ENCODE measurements at regions not wholly inside any gene's neighbourhood (a gene's known extent, or its start where the extent isn't known, plus 50 kb on each side); places are given as distances from the start of the nearest gene placed in this dataset.

DNA sequence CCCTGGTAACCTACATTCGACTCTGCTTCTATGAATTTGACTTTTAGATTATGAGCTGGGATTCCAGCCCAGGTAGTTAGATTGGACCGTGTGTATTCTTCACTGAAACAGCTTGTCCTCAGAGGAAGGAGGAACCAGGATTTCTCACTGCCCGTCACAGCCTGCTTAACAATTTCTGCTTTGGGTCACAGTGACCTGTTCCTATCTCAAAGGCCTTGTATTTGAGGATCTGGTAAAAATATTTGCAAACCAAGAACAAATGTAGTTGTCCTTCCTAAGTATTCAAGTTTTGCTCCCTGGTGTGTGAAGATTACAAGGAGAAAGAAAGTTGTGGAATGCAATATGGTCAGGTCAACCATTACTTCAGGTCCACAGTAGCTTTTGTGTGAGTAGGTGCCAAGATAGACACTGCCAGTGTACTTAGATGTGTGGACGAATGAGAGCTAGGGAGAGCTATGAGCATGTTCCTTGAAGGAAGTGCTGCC lies 55.1 kb downstream of the KIF4B start:
- intact Hi-C loops (cut with DNase I): no loop called here
- ATAC-seq: no peak

DNA sequence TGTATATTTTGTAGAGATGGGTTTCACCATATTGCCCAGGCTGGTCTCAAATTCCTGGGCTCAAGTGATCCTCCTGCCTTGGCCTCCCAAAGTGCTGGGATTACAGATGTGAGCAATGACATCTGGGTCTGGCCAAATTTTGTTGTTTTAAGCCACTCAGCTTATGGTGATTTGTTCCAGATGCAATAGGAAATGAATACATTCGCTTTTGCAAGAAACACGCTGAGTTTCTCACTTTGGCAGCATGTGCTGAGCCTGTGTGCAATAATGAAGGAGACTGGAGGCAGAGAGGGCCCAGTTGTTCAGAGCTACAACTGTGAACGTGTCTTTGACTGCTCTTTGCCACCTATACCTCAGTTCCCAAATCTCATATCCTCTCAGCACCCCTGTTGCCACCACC lies 56.4 kb downstream of the KIF4B start:
- ATAC-seq (no peak), DNase-seq (no peak)
- intact Hi-C loops (cut with DNase I): no loop called here

More for the DNA sequence above, 55.1 kb downstream of the KIF4B start:
- no peak for DNase-seq

DNA sequence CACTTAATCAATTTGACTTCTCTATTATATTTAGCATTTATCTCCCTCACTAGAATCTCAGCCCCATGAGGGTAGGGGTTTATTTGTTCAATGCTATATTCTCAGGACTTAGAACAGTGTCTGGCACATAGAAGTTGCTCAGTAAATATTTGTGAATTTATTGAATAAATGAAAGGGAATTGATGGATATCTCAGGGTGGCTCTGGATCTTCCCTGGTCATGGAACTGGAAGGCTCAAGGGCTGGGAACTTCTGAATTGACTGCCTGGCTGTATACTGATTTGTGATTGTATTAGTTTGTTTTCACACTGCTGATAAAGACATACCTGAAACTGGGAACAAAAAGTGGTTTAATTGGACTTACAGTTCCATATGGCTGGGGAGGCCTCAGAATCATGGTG lies 57.2 kb downstream of the KIF4B start:
- DNase-seq: no peak
- intact Hi-C loops (cut with DNase I): no loop called here
- ATAC-seq: no peak

DNA sequence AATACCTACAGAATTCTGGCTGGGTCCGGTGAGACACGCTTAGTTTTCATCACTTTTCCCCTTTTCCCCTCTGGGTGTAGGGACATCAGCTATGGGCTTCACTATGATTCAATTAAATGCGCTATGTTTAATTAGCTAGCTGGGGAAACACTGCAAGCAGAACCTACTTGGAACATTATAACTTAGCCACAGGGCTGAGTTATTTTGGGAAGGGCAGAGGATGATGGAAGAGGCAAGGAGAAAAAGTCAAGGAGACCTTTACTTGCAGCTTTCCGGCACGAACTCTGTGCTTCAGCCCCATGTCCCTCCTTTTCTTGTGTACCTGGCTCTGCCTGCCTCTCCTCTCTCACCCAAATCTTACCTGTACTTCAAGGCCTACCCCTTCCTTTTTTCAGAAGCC lies 62.8 kb downstream of the KIF4B start:
- ATAC-seq: no peak
- intact Hi-C loops (cut with DNase I): no loop called here

DNA sequence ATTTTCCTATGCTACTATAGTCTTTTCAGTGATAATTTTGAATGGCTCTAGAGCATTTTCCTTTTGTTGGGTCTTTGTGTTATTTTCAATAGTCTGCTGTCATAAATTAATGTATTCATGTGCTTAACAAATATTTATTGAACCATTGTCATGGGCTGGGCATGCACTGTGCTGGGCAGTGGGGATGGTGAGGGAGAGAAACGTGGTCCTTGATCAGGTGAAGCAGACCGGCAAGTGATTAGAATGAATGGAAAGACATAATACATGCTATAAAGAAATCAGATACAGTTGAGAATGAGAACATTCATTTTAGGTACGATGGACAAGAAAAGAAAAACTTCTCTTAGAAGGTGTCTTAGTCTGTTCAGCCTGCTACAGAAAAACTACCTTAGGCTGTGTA lies 66.1 kb downstream of the KIF4B start:
- no peak for DNase-seq
- no peak for ATAC-seq

More for the DNA sequence above, 62.8 kb downstream of the KIF4B start:
- DNase-seq: no peak

DNA sequence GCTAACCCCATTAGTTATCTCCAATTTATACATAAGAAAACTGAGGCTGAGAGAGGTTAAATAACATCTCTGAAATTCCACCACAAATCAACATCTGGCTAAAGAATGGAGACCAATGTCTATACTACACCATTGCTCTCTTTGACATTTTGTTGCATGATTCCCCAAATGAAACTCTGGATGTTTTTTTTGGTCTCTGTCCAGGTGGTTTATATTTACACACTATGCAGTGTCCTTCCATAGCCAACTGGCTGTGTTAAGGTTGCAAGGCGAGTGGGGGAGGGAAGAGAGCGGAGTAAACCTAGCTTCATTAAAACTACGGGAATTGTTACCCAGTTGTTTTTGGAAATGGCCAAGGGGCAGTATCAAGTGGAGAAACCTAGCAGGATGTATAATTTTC lies 67.2 kb downstream of the KIF4B start:
- ATAC-seq: no peak
- no peak for DNase-seq
- intact Hi-C loops (cut with DNase I): no loop called here

More for the DNA sequence above, 66.1 kb downstream of the KIF4B start:
- intact Hi-C loops (cut with DNase I): no loop called here

DNA sequence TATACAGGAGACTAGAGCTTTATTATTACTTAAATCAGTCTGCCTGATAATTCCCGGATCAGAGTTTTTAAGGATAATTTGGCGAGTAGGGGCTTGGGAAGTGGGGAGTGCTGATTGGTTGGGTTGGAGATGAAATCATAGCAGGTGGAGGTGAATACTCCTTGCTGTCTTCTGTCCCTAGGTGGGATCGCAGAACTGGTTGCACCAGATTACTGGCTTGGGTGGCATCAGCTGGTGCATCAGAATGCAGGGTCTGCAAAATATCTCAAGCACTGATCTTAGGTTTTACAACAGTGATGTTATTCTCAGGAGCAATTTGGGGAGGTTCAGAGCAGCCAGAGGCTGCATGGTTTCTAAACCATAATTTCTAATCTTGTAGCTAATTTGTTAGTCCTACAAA lies 68.1 kb downstream of the KIF4B start:
- intact Hi-C loops (cut with DNase I): no loop called here
- DNase-seq: no peak
- no peak for ATAC-seq

DNA sequence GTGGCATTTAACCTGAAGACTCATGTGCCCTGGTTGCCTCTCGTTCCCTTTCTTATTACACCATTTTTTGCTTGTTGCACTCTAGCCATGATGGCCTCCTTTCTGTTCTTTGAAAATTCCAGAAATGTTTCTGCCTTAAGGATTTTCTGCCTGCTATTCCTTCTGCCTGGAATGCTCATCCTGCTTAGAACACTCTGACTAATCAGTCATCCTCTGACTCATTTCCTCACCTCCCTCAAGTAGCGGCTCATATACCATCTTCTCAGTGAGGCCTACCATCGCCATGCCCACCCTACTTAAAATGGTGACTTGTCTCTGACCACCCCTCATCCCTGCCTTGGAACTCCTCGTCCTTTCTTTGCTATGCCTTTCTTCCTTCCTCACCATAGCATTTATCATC lies 68.8 kb downstream of the KIF4B start:
- intact Hi-C loops (cut with DNase I): no loop called here
- ATAC-seq (no peak), DNase-seq (no peak)

DNA sequence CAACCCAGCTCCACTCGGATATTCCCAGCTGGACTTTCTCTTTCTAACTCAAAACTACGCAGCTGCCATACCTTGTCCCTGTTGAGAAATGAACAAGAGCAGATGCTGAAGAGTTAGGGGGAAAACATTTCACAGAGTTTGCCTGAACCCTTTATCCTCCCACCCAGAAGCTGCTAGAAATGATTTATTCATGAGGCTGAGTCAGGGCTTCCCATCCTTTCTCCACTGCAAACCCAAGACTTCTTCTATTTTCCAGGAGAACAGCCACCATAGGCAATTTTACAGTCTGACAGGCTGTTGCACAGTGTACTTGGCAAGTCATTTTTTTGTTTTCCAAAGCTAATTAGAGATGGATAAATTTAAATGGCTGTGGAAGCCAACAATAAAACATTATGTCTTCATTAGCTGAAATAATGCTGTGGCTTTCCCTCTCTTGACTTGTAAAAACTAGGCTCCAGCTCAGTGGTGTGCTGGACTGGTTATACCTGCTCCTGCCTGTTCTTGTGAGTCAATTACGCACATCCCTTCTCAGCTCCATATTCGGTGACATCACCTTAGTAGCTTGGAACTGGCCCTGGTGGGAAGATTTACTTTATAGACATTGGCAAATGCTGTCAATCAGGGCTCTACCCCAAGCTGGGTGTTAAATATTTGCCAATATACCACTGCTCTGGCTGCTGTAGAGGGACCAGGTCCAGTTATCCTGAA lies 71.9 kb downstream of the KIF4B start:
- ATAC-seq (no peak), DNase-seq (no peak)
- intact Hi-C loops (cut with DNase I): no loop called here

DNA sequence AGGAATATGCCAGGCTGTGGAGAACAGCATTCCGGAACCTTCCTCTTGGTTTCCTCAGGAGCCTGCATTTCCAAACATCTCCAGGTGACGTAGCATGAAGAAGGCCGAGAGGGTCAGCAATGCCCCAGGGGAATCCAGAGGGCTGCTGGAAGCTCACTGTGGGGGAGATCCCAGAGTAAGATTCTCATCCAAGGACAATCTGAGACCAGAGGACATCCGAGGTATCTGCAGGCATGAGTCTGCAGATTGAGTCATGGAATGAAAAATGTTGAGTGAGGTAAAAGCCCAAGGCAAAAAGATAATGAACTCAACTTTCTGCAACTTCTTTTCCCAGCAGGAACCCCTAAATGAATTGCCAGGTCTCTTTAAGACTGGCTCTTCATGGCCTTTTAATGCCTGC lies 73.5 kb downstream of the KIF4B start:
- intact Hi-C loops (cut with DNase I): no loop called here
- DNase-seq: no peak
- ATAC-seq: no peak

DNA sequence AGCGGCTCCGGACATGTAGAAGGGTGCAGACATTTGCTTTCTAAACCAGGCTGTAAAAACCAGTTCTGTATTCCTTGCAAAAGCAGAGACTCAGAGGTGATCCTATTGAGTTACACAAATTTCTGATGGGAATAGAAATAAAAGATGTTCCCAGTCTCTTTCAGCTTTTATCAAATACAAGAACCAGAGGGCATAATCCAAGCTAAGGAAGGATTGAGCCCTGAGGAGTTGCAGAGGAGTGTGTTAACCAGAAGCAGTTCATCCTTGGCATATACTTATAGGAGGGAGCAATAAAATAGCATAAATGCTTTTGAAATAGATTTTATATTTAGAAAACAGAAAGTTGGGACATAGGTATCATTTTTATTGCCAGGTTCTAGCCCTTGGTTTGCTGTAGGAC lies 75.3 kb downstream of the KIF4B start:
- intact Hi-C loops (cut with DNase I): no loop called here
- ATAC-seq: no peak
- DNase-seq: no peak

DNA sequence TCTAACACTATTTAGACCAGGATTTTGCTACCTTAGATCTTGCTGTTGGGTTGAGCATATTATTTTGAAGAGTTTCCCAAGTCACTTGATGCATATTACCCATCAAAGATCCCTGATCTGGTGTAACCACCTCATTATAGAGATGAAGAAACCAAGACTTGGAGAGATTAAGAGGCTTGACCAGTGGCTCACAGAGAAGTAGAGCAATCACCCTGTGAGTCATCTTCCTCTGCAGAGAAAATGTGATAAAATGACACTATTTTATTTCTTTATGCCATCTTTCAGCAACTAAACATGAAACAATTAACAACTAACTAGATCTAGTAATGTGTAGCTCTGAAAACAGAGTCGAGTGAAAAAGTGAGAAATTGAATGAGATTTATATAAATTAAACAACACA lies 76.1 kb downstream of the KIF4B start:
- no peak for DNase-seq
- ATAC-seq: no peak
- intact Hi-C loops (cut with DNase I): loop anchor here in 1 of 2 donors (5.0 kb wide), 1 partner anchor 103 kb away; no protein-coding TSS in a partner anchor

DNA sequence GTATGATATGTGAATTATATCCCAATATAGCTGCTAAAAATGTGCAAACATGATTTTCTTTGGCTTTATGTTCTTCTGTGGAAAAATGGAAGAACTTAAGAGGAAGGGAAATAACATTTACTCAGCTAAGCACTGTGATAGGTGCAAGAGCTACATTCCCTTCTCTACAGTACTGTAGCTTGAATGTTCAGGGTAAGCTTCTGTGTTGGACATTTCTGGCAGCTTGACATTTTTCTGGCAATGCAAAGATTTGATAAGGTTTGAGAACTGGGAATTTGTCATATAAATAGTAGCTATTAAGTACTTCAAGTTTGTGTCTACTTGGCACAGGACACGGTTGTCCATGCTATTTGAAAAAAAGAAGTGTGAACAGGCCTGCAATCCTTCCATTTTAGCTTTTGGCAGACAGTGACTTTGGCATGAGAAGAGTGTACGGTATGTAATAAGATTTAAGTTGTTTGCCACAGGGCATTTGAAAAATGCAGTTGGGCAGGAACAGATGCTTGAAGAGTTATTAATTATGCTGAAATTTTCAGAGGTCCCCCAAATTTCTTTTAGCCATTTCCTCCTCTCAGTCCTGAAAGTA lies 77.6 kb downstream of the KIF4B start:
- intact Hi-C loops (cut with DNase I): loop anchor here in 1 of 2 donors (5.0 kb wide), 1 partner anchor 101 kb away; no protein-coding TSS in a partner anchor
- DNase-seq (no peak), ATAC-seq (peak; percentile 59 to 65)

DNA sequence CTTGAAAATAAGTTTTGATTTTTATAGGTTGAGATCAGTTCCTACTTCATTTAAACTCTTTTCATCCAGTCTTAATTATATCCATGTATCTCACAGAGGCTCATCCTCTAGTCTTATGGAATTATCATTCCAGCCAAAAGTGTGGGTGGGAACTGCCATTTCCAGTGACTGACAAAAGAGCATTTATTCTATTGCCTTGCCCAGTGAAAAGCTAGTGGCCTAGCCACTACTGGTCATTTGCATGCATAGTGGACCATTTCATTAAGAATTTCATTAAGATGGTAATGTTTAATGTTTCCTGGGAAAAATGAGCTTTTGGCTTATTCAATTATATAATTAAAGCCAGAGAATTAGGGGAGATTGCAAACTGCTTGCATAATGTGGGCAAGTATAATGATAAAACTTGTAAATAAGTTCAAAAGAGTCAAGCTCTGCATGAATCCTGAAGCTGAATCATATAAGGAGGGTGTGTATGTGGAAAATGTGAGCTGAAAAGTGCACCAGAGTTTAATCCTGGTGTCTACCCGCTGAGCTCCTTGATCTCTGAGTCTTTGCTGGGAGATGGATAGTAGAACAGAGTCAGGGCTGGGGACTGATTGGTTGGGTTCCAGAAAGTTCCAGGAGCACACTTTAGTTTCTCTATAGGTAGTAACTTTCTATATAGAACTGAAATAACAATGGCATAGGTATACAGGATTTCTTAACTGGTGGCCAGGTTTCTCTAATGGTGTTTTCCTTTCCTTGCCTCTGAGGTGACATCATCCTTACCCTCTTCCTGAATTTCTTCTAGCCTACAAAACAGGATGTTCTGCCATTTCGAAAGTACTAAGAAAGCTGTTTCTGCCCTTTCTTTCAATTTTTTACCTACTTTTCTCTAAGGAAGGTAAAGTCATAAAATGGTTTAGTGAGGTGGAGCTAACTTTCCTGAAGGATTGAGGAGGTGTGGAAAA lies 78.5 kb downstream of the KIF4B start:
- intact Hi-C loops (cut with DNase I): loop anchor here in 1 of 2 donors (5.0 kb wide), 1 partner anchor 100 kb away; no protein-coding TSS in a partner anchor
- ATAC-seq: peak in 1 of 2 donors; percentile 18
- DNase-seq: no peak

DNA sequence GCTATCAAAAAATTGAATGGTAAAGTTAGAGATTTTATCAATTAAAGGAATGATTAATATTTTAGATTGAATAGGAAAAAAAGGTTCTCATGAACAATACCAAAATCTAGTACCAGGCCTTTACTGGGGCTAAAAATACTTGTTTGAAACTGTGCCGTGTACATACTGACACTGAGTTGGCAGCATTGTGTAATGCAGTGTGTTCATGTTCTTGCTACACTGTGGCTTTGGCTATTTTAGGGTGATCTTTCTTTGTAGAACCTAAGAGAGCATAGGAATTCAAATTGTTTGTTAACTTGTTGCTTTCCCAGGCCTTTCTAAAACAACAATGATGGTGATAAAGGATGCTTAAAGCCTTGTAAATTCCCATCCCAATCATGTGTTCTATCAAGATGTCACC lies 80.9 kb downstream of the KIF4B start:
- intact Hi-C loops (cut with DNase I): loop anchor here in 1 of 2 donors (5.0 kb wide), 1 partner anchor 98 kb away; no protein-coding TSS in a partner anchor

DNA sequence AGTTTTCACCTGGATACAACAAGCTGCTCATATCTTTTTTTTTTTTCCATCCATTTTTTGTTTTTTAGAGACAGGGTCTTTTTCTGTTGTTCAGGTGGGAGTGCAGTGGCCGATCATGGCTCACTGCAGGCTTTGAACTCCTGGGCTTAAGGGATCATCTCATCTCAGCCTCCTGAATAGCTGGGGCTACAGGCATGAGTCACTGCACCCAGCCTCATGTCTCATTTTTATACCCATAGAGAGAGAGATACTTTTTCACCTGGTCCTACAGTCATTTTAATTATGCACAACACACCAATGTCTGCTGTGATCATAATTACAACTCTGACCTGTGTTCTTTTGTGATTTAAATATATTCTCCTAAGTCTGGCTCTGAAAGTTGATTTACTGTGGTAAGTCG lies 84.4 kb downstream of the KIF4B start:
- ATAC-seq: no peak
- DNase-seq: no peak
- intact Hi-C loops (cut with DNase I): no loop called here

More for the DNA sequence above, 80.9 kb downstream of the KIF4B start:
- peak; percentile 58 to 90 for ATAC-seq
- DNase-seq: no peak

DNA sequence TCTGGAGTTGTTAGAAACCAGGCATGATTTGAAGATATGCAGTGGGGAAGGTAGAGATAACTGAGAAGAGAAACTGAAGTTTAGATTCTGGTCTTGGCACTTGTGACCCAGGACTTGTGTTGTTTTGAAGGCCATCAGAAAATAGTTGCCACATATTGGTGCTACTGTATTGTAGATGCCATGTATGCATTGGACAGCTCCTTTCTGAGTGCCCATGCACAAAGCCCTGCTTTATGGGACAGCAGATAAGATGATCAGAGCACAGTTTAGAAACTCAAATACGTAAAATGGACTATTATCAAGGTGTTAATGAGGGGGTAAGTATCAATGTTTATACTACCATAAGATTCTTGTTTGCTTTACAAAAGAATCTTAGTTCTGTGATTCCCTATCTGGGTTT lies 84.9 kb downstream of the KIF4B start:
- intact Hi-C loops (cut with DNase I): no loop called here
- no peak for ATAC-seq

DNA sequence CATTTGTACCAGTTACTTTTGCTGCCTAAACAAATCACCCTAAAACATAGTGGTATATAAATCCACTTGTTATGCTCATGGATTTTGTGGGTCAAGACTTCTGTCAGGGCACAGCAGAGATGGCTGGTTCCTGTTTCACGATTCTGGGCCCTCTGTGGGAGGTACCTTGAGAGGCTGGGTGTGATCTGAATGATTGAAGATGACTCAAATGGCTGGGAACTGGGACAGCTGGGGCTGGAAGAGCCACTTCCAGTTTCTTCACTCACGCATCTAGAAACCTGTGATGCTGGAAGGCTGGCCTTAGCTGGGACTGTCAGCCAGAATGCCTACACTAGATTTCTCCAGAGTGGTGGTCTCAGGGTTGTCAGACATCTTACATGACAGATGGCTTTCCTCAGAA lies 88.1 kb downstream of the KIF4B start:
- DNase-seq (no peak), ATAC-seq (no peak)
- intact Hi-C loops (cut with DNase I): no loop called here

More for the DNA sequence above, 84.9 kb downstream of the KIF4B start:
- no peak for DNase-seq

DNA sequence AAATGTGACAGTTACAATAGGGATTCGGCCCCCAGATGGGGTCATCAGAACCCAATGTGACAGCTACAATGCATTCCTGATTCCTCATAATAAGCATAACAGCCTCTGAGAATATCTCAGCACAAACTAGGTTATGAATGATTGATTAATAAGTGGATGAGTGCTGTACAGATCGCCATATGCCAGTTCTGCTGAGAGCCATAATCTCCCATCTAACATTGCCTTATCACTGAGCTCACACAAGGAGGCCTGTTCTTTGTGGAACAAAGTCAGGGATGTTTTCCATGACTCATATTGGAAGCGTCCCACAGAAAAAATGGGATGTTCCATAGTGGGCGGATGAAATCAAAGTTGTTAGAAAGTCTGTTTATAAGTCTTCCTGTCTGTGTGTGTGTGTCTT lies 89.6 kb downstream of the KIF4B start:
- no peak for ATAC-seq
- no peak for DNase-seq
- intact Hi-C loops (cut with DNase I): no loop called here

DNA sequence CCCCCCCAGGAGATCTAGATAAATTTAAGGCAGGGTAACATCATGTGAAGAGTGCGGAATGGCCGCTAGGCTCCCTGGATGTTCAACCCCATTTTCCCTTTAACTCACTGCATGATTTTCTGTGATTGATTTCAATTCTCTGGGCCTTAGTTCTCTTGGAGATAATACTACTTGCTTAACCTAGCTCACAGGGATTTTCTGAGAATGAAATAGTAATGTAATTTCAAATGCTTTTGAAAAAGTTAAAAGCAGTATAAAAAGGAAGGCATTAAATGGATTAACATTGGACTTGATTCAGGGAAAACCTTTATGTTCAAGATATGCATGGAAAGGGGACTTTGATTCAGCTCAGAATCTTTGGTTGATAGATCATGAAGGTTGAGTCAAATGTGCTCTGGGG lies 90.9 kb downstream of the KIF4B start:
- intact Hi-C loops (cut with DNase I): no loop called here
- no peak for DNase-seq
- ATAC-seq: no peak

Measured in left cardiac atrium (tissue), 4 donors.